ENCODE measurements at regions not wholly inside any gene's neighbourhood (a gene's known extent, or its start where the extent isn't known, plus 50 kb on each side); places are given as distances from the start of the nearest gene placed in this dataset.

DNA sequence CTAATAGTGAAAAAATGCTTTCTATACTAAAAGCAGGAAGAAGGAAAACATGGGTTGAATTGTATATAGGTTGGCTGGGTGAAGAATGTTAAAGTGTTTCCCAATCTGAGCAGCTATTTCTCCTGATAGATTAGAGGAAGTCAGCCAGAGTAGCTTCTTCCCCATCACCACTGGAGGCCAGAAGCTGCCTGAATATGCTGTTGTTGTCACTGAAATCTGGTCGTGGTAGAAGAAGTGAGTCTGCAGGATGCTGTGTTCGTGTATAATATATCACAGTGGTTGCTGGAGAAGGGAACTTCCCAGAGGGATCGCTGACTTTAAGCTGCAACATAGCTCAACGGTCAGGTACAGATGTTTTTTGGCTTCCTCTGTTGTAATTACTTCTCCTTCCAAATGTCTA lies 247.5 kb upstream of the LRATD1 start:
- TF ChIP-seq, protein P1, sequence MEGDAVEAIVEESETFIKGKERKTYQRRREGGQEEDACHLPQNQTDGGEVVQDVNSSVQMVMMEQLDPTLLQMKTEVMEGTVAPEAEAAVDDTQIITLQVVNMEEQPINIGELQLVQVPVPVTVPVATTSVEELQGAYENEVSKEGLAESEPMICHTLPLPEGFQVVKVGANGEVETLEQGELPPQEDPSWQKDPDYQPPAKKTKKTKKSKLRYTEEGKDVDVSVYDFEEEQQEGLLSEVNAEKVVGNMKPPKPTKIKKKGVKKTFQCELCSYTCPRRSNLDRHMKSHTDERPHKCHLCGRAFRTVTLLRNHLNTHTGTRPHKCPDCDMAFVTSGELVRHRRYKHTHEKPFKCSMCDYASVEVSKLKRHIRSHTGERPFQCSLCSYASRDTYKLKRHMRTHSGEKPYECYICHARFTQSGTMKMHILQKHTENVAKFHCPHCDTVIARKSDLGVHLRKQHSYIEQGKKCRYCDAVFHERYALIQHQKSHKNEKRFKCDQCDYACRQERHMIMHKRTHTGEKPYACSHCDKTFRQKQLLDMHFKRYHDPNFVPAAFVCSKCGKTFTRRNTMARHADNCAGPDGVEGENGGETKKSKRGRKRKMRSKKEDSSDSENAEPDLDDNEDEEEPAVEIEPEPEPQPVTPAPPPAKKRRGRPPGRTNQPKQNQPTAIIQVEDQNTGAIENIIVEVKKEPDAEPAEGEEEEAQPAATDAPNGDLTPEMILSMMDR (IDR thresholded peaks at IDR 0.05; ENCODE audit: borderline replicate concordance, extremely low read depth, low read length, poor library complexity, severe bottlenecking): no peak
- no peak for TF ChIP-seq EZH2 (IDR thresholded peaks at IDR 0.05; ENCODE audit: borderline replicate concordance, low read depth, low read length, severe bottlenecking)
